ENCODE measurements at regions not wholly inside any gene's neighbourhood (a gene's known extent, or its start where the extent isn't known, plus 50 kb on each side); places are given as distances from the start of the nearest gene placed in this dataset.

- peak; percentile 54 for DNase-seq
Observed at GRCh38 chr18:43574974-43575373, 297.7 kb upstream of the SYT4 start.

- DNase-seq = no peak
Observed at GRCh38 chr18:43578211-43578610, 300.9 kb upstream of the SYT4 start.

GRCh38 chr18:43578706-43579105 is 301.4 kb upstream of the SYT4 start:
- DNase-seq = no peak

GRCh38 chr18:43581936-43582519 is 304.7 kb upstream of the SYT4 start:
- DNase-seq = peak; percentile 5

- DNase-seq = peak; percentile 18
Observed at GRCh38 chr18:43587538-43588153, 310.4 kb upstream of the SYT4 start.

GRCh38 chr18:43588838-43589237 is 311.5 kb upstream of the SYT4 start:
- DNase-seq = no peak

GRCh38 chr18:43589611-43590151 is 312.4 kb upstream of the SYT4 start:
- no peak for DNase-seq

- DNase-seq = no peak
Observed at GRCh38 chr18:43590182-43590903, 313.1 kb upstream of the SYT4 start.

- DNase-seq = no peak
Observed at GRCh38 chr18:43592269-43592668, 315.0 kb upstream of the SYT4 start.

- peak; percentile 30 for DNase-seq
Observed at GRCh38 chr18:43596105-43596712, 318.9 kb upstream of the SYT4 start.

GRCh38 chr18:43601432-43601831 is 324.1 kb upstream of the SYT4 start:
- no peak for DNase-seq

GRCh38 chr18:43605224-43605623 is 327.9 kb upstream of the SYT4 start:
- no peak for DNase-seq

- no peak for DNase-seq
Observed at GRCh38 chr18:43606795-43607194, 329.5 kb upstream of the SYT4 start.

- DNase-seq = peak; percentile 3
Observed at GRCh38 chr18:43620936-43621335, 343.6 kb upstream of the SYT4 start.

- DNase-seq = no peak
Observed at GRCh38 chr18:43622024-43622423, 344.7 kb upstream of the SYT4 start.

- DNase-seq = no peak
Observed at GRCh38 chr18:43625582-43625981, 348.3 kb upstream of the SYT4 start.

GRCh38 chr18:43627848-43628530 is 350.7 kb upstream of the SYT4 start:
- DNase-seq = no peak

- DNase-seq = no peak
Observed at GRCh38 chr18:43634994-43635393, 357.7 kb upstream of the SYT4 start.

GRCh38 chr18:43635397-43635796 is 358.1 kb upstream of the SYT4 start:
- no peak for DNase-seq

- DNase-seq = no peak
Observed at GRCh38 chr18:43642727-43643330, 365.5 kb upstream of the SYT4 start.

- DNase-seq = no peak
Observed at GRCh38 chr18:43648002-43648401, 370.7 kb upstream of the SYT4 start.

Measured in skin of body (tissue), 1 donor.